ENCODE measurements at regions not wholly inside any gene's neighbourhood (a gene's known extent, or its start where the extent isn't known, plus 50 kb on each side); places are given as distances from the start of the nearest gene placed in this dataset.

DNA sequence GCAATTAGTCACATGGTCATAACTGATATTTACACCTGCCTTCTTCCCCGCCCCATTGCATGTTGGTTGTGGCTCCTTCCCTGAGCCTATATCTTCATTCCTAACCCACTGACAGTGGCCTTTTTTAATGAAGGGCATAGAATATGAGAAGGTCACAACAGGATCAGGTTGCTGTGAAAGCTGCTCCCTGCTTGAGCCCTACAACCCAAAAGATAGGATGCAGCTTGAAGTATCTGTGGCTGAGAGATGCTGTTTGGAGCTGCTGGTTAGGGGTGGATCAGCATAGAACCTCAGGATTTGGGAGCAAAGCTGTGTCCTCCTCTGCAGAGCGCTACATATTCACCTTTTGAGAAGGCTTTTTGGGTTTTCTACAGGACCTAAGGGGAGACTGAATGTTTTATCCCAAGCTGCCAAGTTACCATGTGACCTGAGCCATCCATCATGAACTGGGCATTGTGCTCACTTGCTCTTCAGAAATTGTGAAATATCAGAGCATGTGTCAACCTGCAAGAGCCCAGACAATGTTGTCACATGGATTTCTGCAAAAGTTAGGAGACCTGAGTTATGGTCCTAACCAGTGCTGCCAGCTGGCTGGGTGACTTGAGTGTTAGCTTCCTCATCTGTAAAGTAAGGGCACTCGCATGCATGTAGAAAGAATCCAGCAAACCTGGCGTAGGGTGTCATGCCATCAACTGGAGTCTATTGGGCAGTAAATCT, 49.8 kb upstream of the ARL8B start:
- TF ChIP-seq POLR2A (IDR thresholded peaks at IDR 0.05): no peak
- TF ChIP-seq, protein P1, sequence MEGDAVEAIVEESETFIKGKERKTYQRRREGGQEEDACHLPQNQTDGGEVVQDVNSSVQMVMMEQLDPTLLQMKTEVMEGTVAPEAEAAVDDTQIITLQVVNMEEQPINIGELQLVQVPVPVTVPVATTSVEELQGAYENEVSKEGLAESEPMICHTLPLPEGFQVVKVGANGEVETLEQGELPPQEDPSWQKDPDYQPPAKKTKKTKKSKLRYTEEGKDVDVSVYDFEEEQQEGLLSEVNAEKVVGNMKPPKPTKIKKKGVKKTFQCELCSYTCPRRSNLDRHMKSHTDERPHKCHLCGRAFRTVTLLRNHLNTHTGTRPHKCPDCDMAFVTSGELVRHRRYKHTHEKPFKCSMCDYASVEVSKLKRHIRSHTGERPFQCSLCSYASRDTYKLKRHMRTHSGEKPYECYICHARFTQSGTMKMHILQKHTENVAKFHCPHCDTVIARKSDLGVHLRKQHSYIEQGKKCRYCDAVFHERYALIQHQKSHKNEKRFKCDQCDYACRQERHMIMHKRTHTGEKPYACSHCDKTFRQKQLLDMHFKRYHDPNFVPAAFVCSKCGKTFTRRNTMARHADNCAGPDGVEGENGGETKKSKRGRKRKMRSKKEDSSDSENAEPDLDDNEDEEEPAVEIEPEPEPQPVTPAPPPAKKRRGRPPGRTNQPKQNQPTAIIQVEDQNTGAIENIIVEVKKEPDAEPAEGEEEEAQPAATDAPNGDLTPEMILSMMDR (IDR thresholded peaks at IDR 0.05): no peak

All from right lobe of liver (tissue), 4 donors.